NCI-H524 treated with DMSO at 0.1 percent for 48 hours (cell line): ENCODE measurements at regions not wholly inside any gene's neighbourhood (a gene's known extent, or its start where the extent isn't known, plus 50 kb on each side); places are given as distances from the start of the nearest gene placed in this dataset.
"Not testable (repeated sequence)": the region's sequence is repeated elsewhere in the genome, so short reads cannot be mapped to it uniquely, and the experiment has no call there.

ENCODE experiments used
- DNase-seq: peaks from one replicate; lab custom pipeline; 2025; lab: John Stamatoyannopoulos, UW

GRCh38 chr6:19551611-19552010, 285.6 kb upstream of the ID4 start:
- DNase-seq, result no peak

GRCh38 chr6:19552076-19552475, 285.1 kb upstream of the ID4 start:
- no peak for DNase-seq

GRCh38 chr6:19552588-19552987, 284.6 kb upstream of the ID4 start:
- no peak for DNase-seq

- DNase-seq, result peak; percentile 96
Observed at GRCh38 chr6:19554356-19555225, 282.6 kb upstream of the ID4 start.

DNA sequence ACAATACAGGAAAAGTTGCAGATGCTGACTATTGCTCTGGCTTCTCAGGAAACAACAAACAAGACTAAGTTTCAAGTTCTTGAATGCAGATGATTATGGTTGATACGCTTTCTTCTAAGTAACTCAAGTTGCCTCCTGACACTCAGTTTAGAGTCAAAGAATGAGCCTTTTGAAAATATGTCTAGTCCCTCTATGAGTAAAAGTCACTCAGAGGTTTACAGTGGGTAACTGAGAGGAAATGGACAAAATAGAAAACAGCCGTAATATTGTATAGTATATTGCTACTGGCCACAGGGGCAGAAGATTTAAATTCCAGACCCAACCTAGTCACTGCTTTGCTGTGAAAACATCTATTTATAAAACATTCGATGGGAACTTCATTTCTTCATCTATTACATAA, 280.0 kb upstream of the ID4 start:
- DNase-seq, result no peak

DNA sequence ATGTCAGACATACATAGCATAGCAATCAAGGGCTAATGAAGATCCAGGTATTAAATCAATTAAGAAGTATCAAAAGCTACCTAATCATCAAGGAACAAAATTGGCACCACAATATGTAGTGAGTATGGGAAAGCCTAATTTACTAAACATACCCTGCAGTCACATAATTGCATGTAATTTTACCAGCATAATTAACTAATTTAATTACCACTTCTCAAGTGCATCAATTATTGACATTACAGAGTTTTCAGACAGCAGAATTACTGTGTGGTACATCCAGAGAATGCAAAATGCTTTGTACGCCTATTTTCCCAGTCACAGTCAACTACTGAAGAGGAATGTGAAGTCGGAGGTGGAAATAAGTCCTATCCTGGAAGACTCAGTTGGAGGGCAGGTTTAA, 279.0 kb upstream of the ID4 start:
- DNase-seq, result no peak

DNA sequence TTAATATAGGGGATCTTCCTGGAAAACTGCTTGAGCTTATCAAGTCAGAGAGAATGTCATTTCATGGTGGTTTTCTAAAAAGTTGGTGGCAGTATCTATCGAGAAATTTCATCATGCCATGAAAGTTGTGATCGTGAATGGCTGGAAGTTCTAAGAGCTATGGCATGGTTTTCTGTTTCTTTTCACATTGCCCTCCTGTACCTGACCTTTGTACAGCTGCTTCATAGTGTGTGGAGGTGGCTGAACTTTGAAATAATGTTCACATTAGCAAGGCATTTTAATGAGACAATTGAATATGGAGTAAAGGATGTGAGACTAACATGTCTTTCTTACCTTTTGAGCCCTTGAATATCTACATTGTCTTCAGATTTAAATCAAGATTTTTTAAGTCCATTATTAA, 278.2 kb upstream of the ID4 start:
- DNase-seq, result no peak

DNA sequence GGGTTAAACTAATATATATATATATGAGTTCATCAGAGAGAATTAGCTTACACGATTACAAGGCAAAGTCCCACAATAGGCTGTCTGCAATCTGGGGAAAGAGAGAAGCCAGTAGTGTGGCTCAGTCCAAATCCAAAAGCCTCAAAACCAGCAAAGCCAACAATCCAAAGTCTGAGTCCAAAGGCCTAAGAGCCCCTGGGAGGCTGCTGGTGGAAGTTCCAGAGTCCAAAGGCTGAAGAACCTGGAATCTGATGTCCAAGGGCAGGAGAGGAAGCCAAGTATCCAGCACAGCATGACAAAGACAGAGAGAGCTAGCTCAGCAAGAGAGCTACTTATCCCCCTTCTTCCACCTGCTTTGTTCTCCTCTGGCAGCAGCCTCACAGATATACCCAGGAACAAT, 274.7 kb upstream of the ID4 start:
- DNase-seq, result no peak

DNA sequence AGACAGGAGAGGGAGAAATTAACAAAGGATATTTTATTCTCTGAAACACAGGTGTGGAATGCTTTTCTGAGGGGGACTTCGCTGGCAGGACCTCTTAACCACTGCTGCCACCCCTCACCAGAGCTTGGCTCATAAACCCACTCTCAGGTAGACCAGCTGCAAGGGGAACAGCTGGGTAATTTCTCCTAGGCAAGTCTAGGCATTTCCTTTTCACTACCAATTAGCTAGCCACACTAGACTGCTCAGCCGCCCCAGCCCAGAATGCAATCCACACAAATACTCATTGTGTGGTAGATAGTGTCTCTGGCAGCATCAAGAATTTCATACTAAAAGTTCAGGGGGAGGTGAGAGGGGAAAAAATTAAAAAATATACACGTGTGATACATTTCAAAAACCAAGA, 267.6 kb upstream of the ID4 start:
- no peak for DNase-seq

GRCh38 chr6:19571176-19571575, 266.0 kb upstream of the ID4 start:
- DNase-seq, result no peak

DNA sequence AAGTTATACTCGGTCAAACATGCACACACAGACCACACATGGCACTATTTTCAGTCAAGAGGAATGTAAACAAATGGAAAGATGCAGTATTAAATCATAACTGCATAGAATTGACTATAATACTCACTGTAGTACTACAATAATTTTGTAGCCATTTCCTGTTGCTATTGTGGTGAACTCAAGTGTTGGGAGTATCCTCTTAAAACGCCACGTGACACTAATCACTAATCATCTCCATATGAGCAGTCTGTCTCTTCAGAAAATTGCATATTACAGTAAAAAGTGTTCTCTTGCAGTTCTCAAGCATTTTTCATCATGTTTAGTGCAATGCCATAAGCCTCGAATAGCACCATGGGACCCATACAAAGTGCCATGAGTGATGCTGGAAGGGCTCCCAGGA, 258.7 kb upstream of the ID4 start:
- DNase-seq, result peak; percentile 25

GRCh38 chr6:19584207-19584606, 253.0 kb upstream of the ID4 start:
- not testable (repeated sequence) for DNase-seq

GRCh38 chr6:19587238-19587942, 249.8 kb upstream of the ID4 start:
- peak; percentile 80 for DNase-seq

DNA sequence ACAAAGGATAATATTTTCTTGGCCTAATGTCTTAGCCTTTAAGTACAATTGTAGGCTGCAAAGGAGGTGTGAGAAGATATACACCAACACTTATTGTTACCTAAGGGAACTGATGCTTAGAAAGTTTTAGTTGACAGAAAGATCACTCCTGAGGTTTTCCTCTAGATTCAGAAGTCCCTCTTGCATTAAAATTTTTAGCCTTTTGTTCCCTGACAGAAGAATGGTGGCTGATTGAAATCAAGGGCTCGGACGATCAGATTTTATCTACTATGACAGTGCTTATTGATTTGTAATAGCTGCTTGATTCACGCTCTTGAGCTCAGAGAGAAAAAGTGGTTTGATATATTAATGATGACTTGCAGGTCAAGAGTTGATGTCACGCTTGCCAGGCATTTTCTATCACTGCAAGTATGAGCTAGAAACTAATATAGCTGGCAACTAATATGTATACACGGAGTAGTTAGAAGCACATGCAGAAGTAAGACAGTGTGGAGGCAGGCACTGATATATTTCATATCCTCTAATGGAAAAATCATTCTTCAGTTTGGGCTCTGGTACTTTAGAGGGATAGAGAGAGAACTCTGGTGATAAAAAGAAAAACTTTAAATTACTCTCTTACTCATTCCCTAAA, 246.6 kb upstream of the ID4 start:
- DNase-seq, result no peak

GRCh38 chr6:19597809-19598320, 239.3 kb upstream of the ID4 start:
- no peak for DNase-seq

DNA sequence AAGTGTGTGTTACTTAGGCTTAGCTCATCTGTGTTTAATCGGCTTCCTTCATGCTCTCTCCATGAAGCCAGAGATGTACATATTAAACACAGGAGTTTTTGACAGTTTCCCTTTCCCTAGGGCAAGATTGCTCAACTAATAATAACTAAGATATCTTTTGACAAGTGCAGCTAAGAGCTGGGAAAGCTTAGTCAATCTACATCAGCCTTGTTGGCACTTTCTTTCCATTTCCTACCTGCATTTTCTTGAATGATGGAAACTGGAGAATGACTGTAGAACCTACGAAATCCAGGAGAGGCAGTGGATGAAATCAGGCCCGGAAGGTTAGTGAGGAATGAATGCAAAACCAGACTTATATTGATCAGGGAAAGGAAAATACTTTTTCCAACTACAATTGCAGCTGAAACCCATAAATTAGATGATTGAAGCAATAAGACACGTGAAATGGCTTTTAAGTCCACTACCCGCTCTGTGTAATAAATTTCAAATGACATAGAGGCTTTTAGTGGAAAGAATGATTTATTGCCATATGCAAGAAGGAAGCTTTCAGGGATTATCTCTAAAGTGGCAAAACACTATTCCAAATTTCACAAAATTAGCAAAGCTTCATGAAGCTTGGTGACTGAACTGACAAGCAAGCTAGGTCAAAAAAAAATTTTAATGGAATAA, 237.2 kb upstream of the ID4 start:
- DNase-seq, result no peak

DNA sequence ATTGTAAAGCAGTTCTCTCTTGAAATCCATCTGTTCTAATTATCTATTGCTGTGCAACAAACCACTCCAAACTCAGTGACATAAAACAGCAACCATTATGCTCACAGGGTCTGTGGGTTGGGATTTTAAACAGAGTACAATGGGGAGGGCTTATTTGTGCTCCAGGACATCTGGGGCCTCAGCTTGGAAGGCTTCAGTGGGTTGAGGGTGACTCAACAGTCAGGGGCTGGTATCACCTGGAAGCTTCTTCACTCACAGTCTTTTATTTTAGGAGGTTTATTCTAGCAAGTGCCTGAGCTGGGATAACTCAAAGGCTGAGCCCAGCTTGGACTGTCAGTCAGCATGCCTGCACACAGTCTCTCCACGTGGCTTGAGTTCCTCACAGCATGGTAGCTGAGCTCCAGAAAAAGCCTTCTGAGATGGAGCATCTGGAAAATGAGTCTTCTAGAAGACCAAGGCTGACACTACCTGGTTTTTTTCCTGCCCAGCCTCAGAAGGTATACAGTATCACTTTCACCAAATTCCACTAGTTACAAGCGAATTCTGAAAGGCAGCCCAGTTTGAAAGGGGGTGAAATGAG, 234.6 kb upstream of the ID4 start:
- DNase-seq, result no peak

GRCh38 chr6:19603721-19604120, 233.4 kb upstream of the ID4 start:
- DNase-seq, result no peak

- no peak for DNase-seq
Observed at GRCh38 chr6:19605624-19606023, 231.5 kb upstream of the ID4 start.

GRCh38 chr6:19608546-19608945, 228.6 kb upstream of the ID4 start:
- DNase-seq, result no peak

DNA sequence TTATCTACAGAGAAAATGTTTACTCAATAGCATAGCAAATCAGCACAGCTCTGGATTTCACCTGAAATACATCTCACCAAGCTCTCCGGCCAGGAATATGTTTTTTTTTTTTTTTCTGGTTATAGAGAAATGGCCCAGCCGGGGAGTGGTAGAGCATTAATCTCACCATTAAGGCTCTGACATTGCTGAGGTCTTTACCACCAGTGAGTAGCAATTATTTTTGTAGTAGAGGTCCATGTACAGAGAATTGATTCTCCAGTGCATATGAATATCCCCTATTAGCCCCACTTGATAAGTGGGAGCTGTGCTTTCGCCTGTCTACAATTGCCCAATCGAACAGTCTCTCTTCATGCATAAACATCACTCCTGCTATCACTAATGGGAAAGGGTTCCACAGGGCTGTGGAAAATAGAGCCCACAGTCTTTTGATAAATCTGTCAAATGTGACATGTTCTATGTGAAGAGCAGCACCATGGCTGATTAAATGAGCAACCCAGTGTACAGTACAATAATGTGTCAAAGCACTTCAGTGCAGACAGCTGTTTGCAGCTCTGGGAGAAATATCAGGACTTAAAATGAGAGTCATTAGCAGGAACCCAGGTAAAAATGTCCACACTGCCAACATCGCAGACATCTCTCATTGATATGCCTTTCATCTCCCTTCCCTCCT, 227.1 kb upstream of the ID4 start:
- no peak for DNase-seq
